ENCODE measurements at regions not wholly inside any gene's neighbourhood (a gene's known extent, or its start where the extent isn't known, plus 50 kb on each side); places are given as distances from the start of the nearest gene placed in this dataset.

- Histone ChIP-seq H3K4me3 (ENCODE audit: low read length) (no peak overlapping the region), H3K27me3 (ENCODE audit: low read depth, low read length) (no peaks in the 10 kb centered on the region), H3K4me2 (ENCODE audit: low read length) (no peak overlapping the region), H3K9me3 (ENCODE audit: insufficient read depth, low read length) (no peaks in the 10 kb centered on the region), H3K27ac (ENCODE audit: low read length) (no peak overlapping the region), H4K20me1 (ENCODE audit: insufficient read depth, low read length) (no peaks in the 10 kb centered on the region), H3K4me1 (ENCODE audit: low read length) (no peaks in the 10 kb centered on the region), H3K9ac (ENCODE audit: low read length) (no peak overlapping the region), H2AFZ (ENCODE audit: low read depth, low read length) (no peak overlapping the region), H3K36me3 (replicated peaks; ENCODE audit: low read depth, low read length) (no peaks in the 10 kb centered on the region), H3K79me2 (ENCODE audit: low read length) (no peaks in the 10 kb centered on the region)
- TF ChIP-seq EZH2phosphoT487 (IDR thresholded peaks at IDR 0.05; ENCODE audit: low read depth) (no peak), CTCF (IDR thresholded peaks at IDR 0.05; ENCODE audit: low read depth, low read length) (no peak)
Observed at GRCh38 chr5:147095740-147096139, 139.1 kb upstream of the STK32A start.

GRCh38 chr5:147098233-147098790, 136.5 kb upstream of the STK32A start:
- Histone ChIP-seq H3K4me2 (ENCODE audit: low read length) (no peak overlapping the region), H3K4me3 (ENCODE audit: low read length) (no peak overlapping the region)
- peak; percentile 39 for TF ChIP-seq CTCF (IDR thresholded peaks at IDR 0.05; ENCODE audit: low read depth, low read length)
- no peak for TF ChIP-seq EZH2phosphoT487 (IDR thresholded peaks at IDR 0.05; ENCODE audit: low read depth)

GRCh38 chr5:147101659-147102369, 133.0 kb upstream of the STK32A start:
- TF ChIP-seq EZH2phosphoT487 (IDR thresholded peaks at IDR 0.05; ENCODE audit: low read depth) (no peak), CTCF (IDR thresholded peaks at IDR 0.05; ENCODE audit: low read depth, low read length) (no peak)
- no peaks in the 10 kb centered on the region for H3K9me3 ChIP-seq (ENCODE audit: insufficient read depth, low read length)
- no peaks in the 10 kb centered on the region for H4K20me1 ChIP-seq (ENCODE audit: insufficient read depth, low read length)
- no peaks in the 10 kb centered on the region for H3K4me1 ChIP-seq (ENCODE audit: low read length)
- no peak overlapping the region for H3K9ac ChIP-seq (ENCODE audit: low read length)
- no peak overlapping the region for H2AFZ ChIP-seq (ENCODE audit: low read depth, low read length)
- no peaks in the 10 kb centered on the region for H3K27me3 ChIP-seq (ENCODE audit: low read depth, low read length)
- H3K4me3 ChIP-seq (ENCODE audit: low read length): no peak overlapping the region
- no peaks in the 10 kb centered on the region for H3K79me2 ChIP-seq (ENCODE audit: low read length)
- H3K4me2 ChIP-seq (ENCODE audit: low read length): no peak overlapping the region
- H3K27ac ChIP-seq (ENCODE audit: low read length): no peak overlapping the region
- no peaks in the 10 kb centered on the region for H3K36me3 ChIP-seq (replicated peaks; ENCODE audit: low read depth, low read length)

More at GRCh38 chr5:147098233-147098790, 136.5 kb upstream of the STK32A start:
- Histone ChIP-seq H3K9me3 (ENCODE audit: insufficient read depth, low read length) (no peaks in the 10 kb centered on the region), H3K9ac (ENCODE audit: low read length) (no peak overlapping the region), H3K27ac (ENCODE audit: low read length) (no peak overlapping the region), H4K20me1 (ENCODE audit: insufficient read depth, low read length) (no peaks in the 10 kb centered on the region), H3K4me1 (ENCODE audit: low read length) (no peaks in the 10 kb centered on the region), H3K27me3 (ENCODE audit: low read depth, low read length) (no peaks in the 10 kb centered on the region), H3K36me3 (replicated peaks; ENCODE audit: low read depth, low read length) (no peaks in the 10 kb centered on the region), H2AFZ (ENCODE audit: low read depth, low read length) (no peak overlapping the region), H3K79me2 (ENCODE audit: low read length) (no peaks in the 10 kb centered on the region)

- TF ChIP-seq EZH2phosphoT487 (IDR thresholded peaks at IDR 0.05; ENCODE audit: low read depth): no peak
- TF ChIP-seq CTCF (IDR thresholded peaks at IDR 0.05; ENCODE audit: low read depth, low read length): no peak
- no peaks in the 10 kb centered on the region for H3K36me3 ChIP-seq (replicated peaks; ENCODE audit: low read depth, low read length)
- no peak overlapping the region for H3K4me3 ChIP-seq (ENCODE audit: low read length)
- no peaks in the 10 kb centered on the region for H3K79me2 ChIP-seq (ENCODE audit: low read length)
- H3K27me3 ChIP-seq (ENCODE audit: low read depth, low read length): no peaks in the 10 kb centered on the region
- no peak overlapping the region for H2AFZ ChIP-seq (ENCODE audit: low read depth, low read length)
- no peaks in the 10 kb centered on the region for H4K20me1 ChIP-seq (ENCODE audit: insufficient read depth, low read length)
- no peak overlapping the region for H3K27ac ChIP-seq (ENCODE audit: low read length)
- no peaks in the 10 kb centered on the region for H3K4me1 ChIP-seq (ENCODE audit: low read length)
- H3K9me3 ChIP-seq (ENCODE audit: insufficient read depth, low read length): no peaks in the 10 kb centered on the region
- no peak overlapping the region for H3K4me2 ChIP-seq (ENCODE audit: low read length)
- no peak overlapping the region for H3K9ac ChIP-seq (ENCODE audit: low read length)
Observed at GRCh38 chr5:147112899-147113298, 121.9 kb upstream of the STK32A start.
